Naive thymus-derived CD4-positive, alpha-beta T cell (primary cell): ENCODE measurements at regions not wholly inside any gene's neighbourhood (a gene's known extent, or its start where the extent isn't known, plus 50 kb on each side); places are given as distances from the start of the nearest gene placed in this dataset.

Source experiments
- ATAC-seq: fragments of 150-1000 bp; cut with Tn5 transposase; 2 replicates; pipeline ENCODE4 v1.10.0; 2021; ENCODE audit warnings: mild to moderate bottlenecking, moderate library complexity
- CTCF ChIA-PET: fragments of 350-600 bp; sonication (Branson Sonifier 250); formaldehyde crosslinking; loops from one replicate; lab custom pipeline; 2021; ENCODE audit warnings: antibody characterized with exemption; lab: Charles Lee
- POLR2A ChIA-PET: fragments of 350-600 bp; sonication (Branson Sonifier 250); formaldehyde crosslinking; loops from one replicate; lab custom pipeline; 2021; ENCODE audit warnings: antibody characterized with exemption, inconsistent platforms; lab: Charles Lee
- DNase-seq, 9 donors: peaks; one replicate each; pipeline versions ENCODE4 v3.0.0 to v3.0.0-alpha.2; 2020 to 2022; ENCODE audit warnings: mixed read lengths in 1 of 9
- H3K27ac ChIP-seq: one replicate; pipeline ENCODE4 v1.7.0; 2013; ENCODE audit warnings: mild to moderate bottlenecking, low read depth, low read length, moderate library complexity
- H3K27me3 ChIP-seq, 2 donors: one replicate each; pipeline ENCODE4 v1.7.0; 2013; ENCODE audit warnings: low read length in 2 of 2, mild to moderate bottlenecking in 2 of 2, moderate library complexity in 2 of 2; ENCODE audit not compliant: control insufficient read depth in 2 of 2, insufficient read depth in 2 of 2
- H3K36me3 ChIP-seq, 3 experiments: 1 replicate in 2 of 3; 2 replicates in 1 of 3; pipeline ENCODE4 v1.7.0; 2013; ENCODE audit warnings: low read length in 3 of 3, mild to moderate bottlenecking in 3 of 3, moderate library complexity in 1 of 3; ENCODE audit not compliant: insufficient read depth in 3 of 3, control insufficient read depth in 2 of 3
- H3K4me1 ChIP-seq, 2 donors: one replicate each; pipeline ENCODE4 v1.7.0; 2013; ENCODE audit warnings: low read length in 2 of 2, mild to moderate bottlenecking in 2 of 2, moderate library complexity in 1 of 2; ENCODE audit not compliant: control insufficient read depth in 2 of 2, insufficient read depth in 2 of 2
- H3K4me3 ChIP-seq: 2 replicates; pipeline ENCODE4 v1.7.0; 2013; ENCODE audit warnings: mild to moderate bottlenecking, low read length
- H3K9me3 ChIP-seq, 3 experiments: 1 replicate in 2 of 3; 2 replicates in 1 of 3; pipeline ENCODE4 v1.7.0; 2013; ENCODE audit warnings: low read length in 3 of 3; ENCODE audit not compliant: control insufficient read depth in 2 of 3
- H3K27ac Mint-ChIP-seq, 9 donors: one replicate each; pipeline ENCODE4 v1.8.0; 2020 to 2022; ENCODE audit warnings: mixed read lengths in 9 of 9, mild to moderate bottlenecking in 8 of 9, moderate library complexity in 5 of 9, inconsistent platforms in 2 of 9
- H3K27me3 Mint-ChIP-seq, 5 donors: one replicate each; pipeline ENCODE4 v1.8.0; 2021 to 2022; ENCODE audit warnings: mixed read lengths in 5 of 5, mild to moderate bottlenecking in 1 of 5
- H3K36me3 Mint-ChIP-seq, 5 donors: one replicate each; pipeline ENCODE4 v1.8.0; 2020 to 2022; ENCODE audit warnings: mixed read lengths in 5 of 5, mild to moderate bottlenecking in 3 of 5, inconsistent platforms in 1 of 5
- H3K4me1 Mint-ChIP-seq, 7 donors: one replicate each; pipeline ENCODE4 v1.8.0; 2020 to 2022; ENCODE audit warnings: mixed read lengths in 7 of 7, mild to moderate bottlenecking in 3 of 7, inconsistent platforms in 1 of 7
- H3K4me3 Mint-ChIP-seq, 10 donors: one replicate each; pipeline ENCODE4 v1.8.0; 2020 to 2022; ENCODE audit warnings: mild to moderate bottlenecking in 10 of 10, mixed read lengths in 10 of 10, moderate library complexity in 6 of 10, inconsistent platforms in 2 of 10
- H3K9me3 Mint-ChIP-seq, 11 donors: one replicate each; pipeline ENCODE4 v1.8.0; 2020 to 2022; ENCODE audit warnings: mixed read lengths in 11 of 11, mild to moderate bottlenecking in 4 of 11, inconsistent platforms in 1 of 11, moderate library complexity in 1 of 11
- intact Hi-C, 2 donors: fragments of 100-400 bp; cut with micrococcal nuclease; formaldehyde crosslinking; loops; one replicate each; pipeline ENCODE4 v1.15.1; 2023

GRCh38 chr5:156240414-156240813, 86.5 kb upstream of the SGCD start:
- peaks cover 0 to 2% (median 0%) of the 10 kb centered on the region in 11 donors for H3K9me3 Mint-ChIP-seq
- H3K27me3 Mint-ChIP-seq = peaks cover 0 to 17% (median 5%) of the 10 kb centered on the region in 5 donors
- Histone ChIP-seq H3K4me1 (no peaks in the 10 kb centered on the region), H3K4me3 (no peak overlapping the region), H3K36me3 (no peaks in the 10 kb centered on the region), H3K27me3 (no peaks in the 10 kb centered on the region), H3K9me3 (no peaks in the 10 kb centered on the region), H3K27ac (no peak overlapping the region)
- H3K4me3 Mint-ChIP-seq = no peak overlapping the region
- POLR2A ChIA-PET = no interaction called here
- CTCF ChIA-PET = no interaction called here
- H3K36me3 Mint-ChIP-seq = no peaks in the 10 kb centered on the region
- DNase-seq (no peak), ATAC-seq (no peak)
- H3K4me1 Mint-ChIP-seq = no peaks in the 10 kb centered on the region
- intact Hi-C loops = no loop called here
- H3K27ac Mint-ChIP-seq = no peak overlapping the region

- DNase-seq = no peak
- Histone ChIP-seq H3K4me1 (no peaks in the 10 kb centered on the region), H3K9me3 (no peaks in the 10 kb centered on the region), H3K27ac (no peak overlapping the region), H3K36me3 (no peaks in the 10 kb centered on the region), H3K27me3 (no peaks in the 10 kb centered on the region), H3K4me3 (no peak overlapping the region)
- Mint-ChIP-seq H3K9me3 (peaks cover 0 to 2% (median 0%) of the 10 kb centered on the region in 11 donors), H3K27ac (no peak overlapping the region), H3K36me3 (no peaks in the 10 kb centered on the region), H3K27me3 (peaks cover 0 to 17% (median 5%) of the 10 kb centered on the region in 5 donors), H3K4me1 (no peaks in the 10 kb centered on the region), H3K4me3 (no peak overlapping the region)
- ChIA-PET POLR2A (no interaction called here), CTCF (no interaction called here)
- no peak for ATAC-seq
- intact Hi-C loops = no loop called here
Measured at GRCh38 chr5:156241266-156241665, 85.7 kb upstream of the SGCD start.

- H3K4me1 Mint-ChIP-seq = no peaks in the 10 kb centered on the region
- H3K27ac ChIP-seq = no peak overlapping the region
- no peaks in the 10 kb centered on the region for H3K4me1 ChIP-seq
- no peaks in the 10 kb centered on the region for H3K27me3 ChIP-seq
- no peaks in the 10 kb centered on the region for H3K36me3 ChIP-seq
- H3K27me3 Mint-ChIP-seq = peaks cover 0 to 9% (median under 1%) of the 10 kb centered on the region in 5 donors
- DNase-seq (no peak), ATAC-seq (no peak)
- CTCF ChIA-PET = no interaction called here
- H3K4me3 ChIP-seq = no peak overlapping the region
- no peaks in the 10 kb centered on the region for H3K9me3 ChIP-seq
- intact Hi-C loops = no loop called here
- H3K4me3 Mint-ChIP-seq = no peak overlapping the region
- POLR2A ChIA-PET = no interaction called here
- H3K27ac Mint-ChIP-seq = no peak overlapping the region
- H3K9me3 Mint-ChIP-seq = peaks cover 0 to 2% (median 0%) of the 10 kb centered on the region in 11 donors
- H3K36me3 Mint-ChIP-seq = no peaks in the 10 kb centered on the region
Measured at GRCh38 chr5:156245895-156246294, 81.1 kb upstream of the SGCD start.

DNA sequence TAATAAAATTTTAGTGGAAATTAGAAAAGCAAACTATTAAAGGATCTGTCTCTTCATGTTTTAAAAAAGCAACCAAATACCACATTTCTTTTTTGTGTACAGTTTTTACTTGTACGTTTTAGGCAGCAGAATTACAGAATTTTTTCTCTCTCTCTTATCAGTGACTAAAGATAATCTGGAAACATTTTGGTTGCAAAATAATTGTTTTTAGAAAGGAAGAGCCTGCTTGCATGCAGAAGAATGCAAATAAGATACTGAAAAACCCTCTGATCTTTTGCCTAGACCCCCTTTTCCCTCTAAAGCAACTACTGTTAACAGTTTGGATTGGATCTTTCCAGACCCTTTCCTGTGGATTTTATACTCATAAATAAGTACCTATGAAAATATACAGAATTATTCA, 75.9 kb upstream of the SGCD start:
- peaks cover 0 to 5% (median 0%) of the 10 kb centered on the region in 5 donors for H3K27me3 Mint-ChIP-seq
- H3K4me1 Mint-ChIP-seq = no peaks in the 10 kb centered on the region
- H3K27ac ChIP-seq = no peak overlapping the region
- ATAC-seq (no peak), DNase-seq (no peak)
- H3K27me3 ChIP-seq = no peaks in the 10 kb centered on the region
- ChIA-PET CTCF (no interaction called here), POLR2A (no interaction called here)
- intact Hi-C loops = no loop called here
- H3K4me1 ChIP-seq = no peaks in the 10 kb centered on the region
- no peak overlapping the region for H3K27ac Mint-ChIP-seq
- H3K4me3 ChIP-seq = no peak overlapping the region
- H3K4me3 Mint-ChIP-seq = no peak overlapping the region
- no peaks in the 10 kb centered on the region for H3K36me3 ChIP-seq
- no peaks in the 10 kb centered on the region for H3K9me3 ChIP-seq
- H3K9me3 Mint-ChIP-seq = peaks cover 0 to 1% (median 0%) of the 10 kb centered on the region in 11 donors
- H3K36me3 Mint-ChIP-seq = no peaks in the 10 kb centered on the region

- ChIA-PET CTCF (no interaction called here), POLR2A (no interaction called here)
- no peak overlapping the region for H3K27ac ChIP-seq
- Mint-ChIP-seq H3K4me3 (no peak overlapping the region), H3K27me3 (peaks cover 0 to 11% (median 0%) of the 10 kb centered on the region in 5 donors), H3K27ac (no peak overlapping the region), H3K4me1 (no peaks in the 10 kb centered on the region), H3K9me3 (no peaks in the 10 kb centered on the region), H3K36me3 (no peaks in the 10 kb centered on the region)
- H3K4me1 ChIP-seq = no peaks in the 10 kb centered on the region
- H3K36me3 ChIP-seq = no peaks in the 10 kb centered on the region
- no peak overlapping the region for H3K4me3 ChIP-seq
- intact Hi-C loops = no loop called here
- no peaks in the 10 kb centered on the region for H3K27me3 ChIP-seq
- no peak for ATAC-seq
- DNase-seq = no peak
- H3K9me3 ChIP-seq = no peaks in the 10 kb centered on the region
Measured at GRCh38 chr5:156253130-156253529, 73.8 kb upstream of the SGCD start.

DNA sequence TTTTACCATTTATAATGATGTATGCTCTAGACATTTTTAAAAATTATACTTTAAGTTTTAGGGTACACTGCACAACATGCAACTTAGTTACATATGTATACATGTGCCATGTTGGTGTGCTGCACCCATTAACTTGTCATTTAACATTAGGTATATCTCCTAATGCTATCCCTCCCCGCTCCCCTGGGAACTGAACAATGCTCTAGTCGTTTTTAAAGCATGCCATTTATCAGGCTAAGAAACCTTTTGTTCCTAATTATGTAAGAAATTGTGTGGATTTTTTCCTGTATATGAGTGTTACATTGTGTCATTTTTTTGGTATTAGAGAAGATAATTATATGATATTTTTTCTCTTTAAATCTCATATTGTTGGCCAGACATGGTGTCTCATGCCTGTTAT, 72.8 kb upstream of the SGCD start:
- no peaks in the 10 kb centered on the region for H3K36me3 ChIP-seq
- Mint-ChIP-seq H3K4me1 (no peaks in the 10 kb centered on the region), H3K36me3 (no peaks in the 10 kb centered on the region), H3K27ac (no peak overlapping the region), H3K9me3 (no peaks in the 10 kb centered on the region), H3K4me3 (no peak overlapping the region), H3K27me3 (peaks cover 0 to 11% (median 0%) of the 10 kb centered on the region in 5 donors)
- no peak overlapping the region for H3K4me3 ChIP-seq
- H3K9me3 ChIP-seq = no peaks in the 10 kb centered on the region
- ChIA-PET CTCF (no interaction called here), POLR2A (no interaction called here)
- intact Hi-C loops = no loop called here
- H3K27ac ChIP-seq = no peak overlapping the region
- H3K4me1 ChIP-seq = no peaks in the 10 kb centered on the region
- ATAC-seq = no peak
- no peaks in the 10 kb centered on the region for H3K27me3 ChIP-seq
- DNase-seq = no peak

GRCh38 chr5:156256642-156257041, 70.3 kb upstream of the SGCD start:
- Mint-ChIP-seq H3K36me3 (no peaks in the 10 kb centered on the region), H3K4me3 (no peak overlapping the region), H3K9me3 (no peaks in the 10 kb centered on the region), H3K27ac (no peak overlapping the region), H3K27me3 (peaks cover 0 to 11% (median 0%) of the 10 kb centered on the region in 5 donors), H3K4me1 (no peaks in the 10 kb centered on the region)
- ChIA-PET CTCF (no interaction called here), POLR2A (no interaction called here)
- Histone ChIP-seq H3K4me3 (no peak overlapping the region), H3K27me3 (no peaks in the 10 kb centered on the region), H3K4me1 (no peaks in the 10 kb centered on the region), H3K36me3 (no peaks in the 10 kb centered on the region), H3K27ac (no peak overlapping the region), H3K9me3 (no peaks in the 10 kb centered on the region)
- ATAC-seq = no peak
- intact Hi-C loops = no loop called here
- DNase-seq = no peak
